AG09309 (cell line): ENCODE measurements at regions not wholly inside any gene's neighbourhood (a gene's known extent, or its start where the extent isn't known, plus 50 kb on each side); places are given as distances from the start of the nearest gene placed in this dataset.

Experiments used
- DNase-seq: peaks from one replicate; pipeline ENCODE4 v3.0.0-alpha.2; 2010; ENCODE audit warnings: low read depth
- H3K4me3 ChIP-seq: 2 replicates; pipeline ENCODE4 v1.5.1; 2011; ENCODE audit warnings: mild to moderate bottlenecking, low read depth, low read length, moderate library complexity; ENCODE audit not compliant: control insufficient read depth
- TF ChIP-seq, protein P1 (sequence below): IDR thresholded peaks from 2 replicates; pipeline ENCODE4 v1.5.1; 2011; ENCODE audit warnings: mild to moderate bottlenecking, low read depth, low read length, inconsistent platforms; ENCODE audit not compliant: insufficient read depth, control insufficient read depth; ENCODE audit errors: missing control alignments

DNA sequence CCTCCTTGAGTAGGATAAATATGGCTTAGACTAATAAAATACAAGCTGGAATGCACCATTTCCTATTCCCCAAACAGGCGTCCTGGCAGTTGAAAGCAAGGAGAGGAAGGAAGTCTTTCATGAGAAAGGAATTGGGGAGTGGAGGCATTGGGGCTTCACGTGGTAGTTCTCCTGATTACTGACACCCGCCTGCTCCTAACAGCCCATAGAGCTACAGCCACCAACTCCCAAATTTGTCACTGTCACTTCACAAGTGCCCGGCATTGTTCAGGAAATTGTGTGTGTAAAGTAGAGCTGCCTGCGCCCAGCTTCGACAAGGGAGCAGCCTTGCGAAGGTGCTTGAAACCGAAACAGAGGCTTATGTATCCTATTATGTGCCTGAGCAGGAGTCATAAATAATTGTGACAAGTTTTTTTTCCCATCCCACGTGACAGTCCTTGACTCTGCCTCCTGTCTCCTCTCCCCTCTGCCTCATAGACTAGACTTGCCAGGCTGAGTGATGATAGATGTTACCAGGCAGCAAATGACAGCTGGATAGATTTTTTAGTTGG is 301.7 kb upstream of the ZFP64 start:
- no peak overlapping the region; the same call in 1 of the 2 replicates for H3K4me3 ChIP-seq
- no peak for DNase-seq
- TF ChIP-seq, protein P1, sequence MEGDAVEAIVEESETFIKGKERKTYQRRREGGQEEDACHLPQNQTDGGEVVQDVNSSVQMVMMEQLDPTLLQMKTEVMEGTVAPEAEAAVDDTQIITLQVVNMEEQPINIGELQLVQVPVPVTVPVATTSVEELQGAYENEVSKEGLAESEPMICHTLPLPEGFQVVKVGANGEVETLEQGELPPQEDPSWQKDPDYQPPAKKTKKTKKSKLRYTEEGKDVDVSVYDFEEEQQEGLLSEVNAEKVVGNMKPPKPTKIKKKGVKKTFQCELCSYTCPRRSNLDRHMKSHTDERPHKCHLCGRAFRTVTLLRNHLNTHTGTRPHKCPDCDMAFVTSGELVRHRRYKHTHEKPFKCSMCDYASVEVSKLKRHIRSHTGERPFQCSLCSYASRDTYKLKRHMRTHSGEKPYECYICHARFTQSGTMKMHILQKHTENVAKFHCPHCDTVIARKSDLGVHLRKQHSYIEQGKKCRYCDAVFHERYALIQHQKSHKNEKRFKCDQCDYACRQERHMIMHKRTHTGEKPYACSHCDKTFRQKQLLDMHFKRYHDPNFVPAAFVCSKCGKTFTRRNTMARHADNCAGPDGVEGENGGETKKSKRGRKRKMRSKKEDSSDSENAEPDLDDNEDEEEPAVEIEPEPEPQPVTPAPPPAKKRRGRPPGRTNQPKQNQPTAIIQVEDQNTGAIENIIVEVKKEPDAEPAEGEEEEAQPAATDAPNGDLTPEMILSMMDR: no peak

DNA sequence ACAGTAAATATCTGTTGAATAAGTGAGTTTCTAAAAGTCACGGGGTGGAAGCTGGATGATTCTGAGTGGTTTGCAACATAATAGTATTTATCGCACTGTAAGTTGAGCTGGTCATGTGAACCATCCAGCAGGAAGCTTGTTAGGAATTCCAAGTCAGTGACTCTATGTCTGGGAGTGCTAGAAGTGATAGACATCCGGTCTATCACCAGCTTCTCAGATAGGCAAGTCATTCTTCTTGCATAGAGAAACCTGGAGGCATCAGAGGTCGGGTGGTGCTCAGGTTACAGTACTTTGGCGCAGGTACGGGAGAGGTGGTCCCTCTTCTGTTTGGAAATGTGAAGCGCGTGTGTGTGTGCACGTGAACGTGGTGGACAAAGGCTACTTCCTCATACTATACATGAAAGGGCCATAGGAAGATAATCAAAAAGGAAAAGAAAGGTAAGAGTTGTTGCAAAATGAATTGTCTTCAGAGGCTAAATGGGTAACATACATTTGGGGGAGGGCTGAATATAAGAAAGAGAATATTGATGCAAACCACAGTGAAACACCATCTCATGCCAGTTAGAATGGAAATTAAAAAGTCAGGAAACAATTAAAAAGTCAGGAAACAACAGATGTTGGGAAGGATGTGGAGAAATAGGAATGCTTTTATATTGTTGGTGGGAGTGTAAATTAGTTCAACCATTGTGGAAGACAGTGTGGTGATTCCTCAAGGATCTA is 299.3 kb upstream of the ZFP64 start:
- TF ChIP-seq, protein P1: no peak
- H3K4me3 ChIP-seq: no peak overlapping the region
- peak; percentile 83 for DNase-seq

DNA sequence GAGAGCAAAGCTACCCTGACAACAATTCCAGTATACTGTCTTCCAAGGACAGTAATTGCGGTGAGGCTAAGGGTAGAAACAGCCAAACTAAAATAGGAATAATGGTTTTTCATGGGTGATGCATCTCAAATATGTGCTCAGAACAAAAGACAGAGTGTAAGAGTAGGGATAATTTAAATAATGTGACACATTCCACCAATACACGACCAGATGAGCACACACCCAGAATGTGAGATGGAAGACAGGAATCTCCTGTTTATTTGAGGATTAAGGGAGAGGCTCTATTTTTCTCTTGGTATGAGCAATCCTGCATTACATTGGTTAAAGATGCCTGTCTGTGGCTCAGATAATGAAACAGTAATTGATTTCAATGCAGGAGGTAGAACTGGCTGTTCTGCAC is 292.9 kb upstream of the ZFP64 start:
- no peak overlapping the region for H3K4me3 ChIP-seq
- peak; percentile 24 for DNase-seq
- TF ChIP-seq, protein P1: no peak

DNA sequence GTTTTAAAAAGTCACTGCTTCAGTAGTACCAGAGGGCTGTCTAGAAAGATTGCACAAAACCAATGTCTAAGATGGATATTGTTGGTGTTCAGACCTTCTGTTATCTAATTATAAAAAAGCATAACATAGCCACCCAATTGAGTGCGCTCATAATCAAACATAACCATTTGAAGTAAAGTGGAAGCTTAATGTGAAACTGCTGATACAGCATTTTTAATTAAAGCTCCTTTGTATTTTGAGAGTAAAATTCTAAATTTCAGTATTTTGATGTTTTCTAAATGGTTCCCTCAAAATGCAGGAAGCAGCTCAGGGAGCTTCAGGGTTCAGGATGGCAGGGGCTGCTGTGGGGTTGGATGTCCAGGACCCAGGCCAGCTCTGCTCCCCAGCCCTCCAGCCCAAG is 291.8 kb upstream of the ZFP64 start:
- no peak overlapping the region for H3K4me3 ChIP-seq
- TF ChIP-seq, protein P1: no peak
- no peak for DNase-seq

DNA sequence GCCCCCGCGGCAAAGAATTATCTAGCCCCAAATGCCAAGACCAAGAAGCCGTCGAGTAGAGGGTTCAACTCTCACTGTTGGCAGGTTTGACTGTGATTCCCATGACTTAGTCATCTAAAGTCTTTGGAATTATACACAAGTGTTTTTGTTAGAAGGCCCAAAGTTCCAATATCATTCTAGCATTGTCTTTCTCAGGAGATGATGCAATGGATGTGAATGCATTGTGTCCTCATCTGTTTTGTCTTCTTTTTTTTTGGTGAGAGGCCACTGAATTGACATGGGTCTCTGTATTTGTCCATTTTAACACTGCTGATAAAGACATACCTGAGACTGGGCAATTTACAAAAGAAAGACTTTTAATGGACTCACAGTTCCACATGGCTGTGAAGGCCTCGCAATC is 290.5 kb upstream of the ZFP64 start:
- no peak overlapping the region for H3K4me3 ChIP-seq
- no peak for DNase-seq
- TF ChIP-seq, protein P1: no peak

DNA sequence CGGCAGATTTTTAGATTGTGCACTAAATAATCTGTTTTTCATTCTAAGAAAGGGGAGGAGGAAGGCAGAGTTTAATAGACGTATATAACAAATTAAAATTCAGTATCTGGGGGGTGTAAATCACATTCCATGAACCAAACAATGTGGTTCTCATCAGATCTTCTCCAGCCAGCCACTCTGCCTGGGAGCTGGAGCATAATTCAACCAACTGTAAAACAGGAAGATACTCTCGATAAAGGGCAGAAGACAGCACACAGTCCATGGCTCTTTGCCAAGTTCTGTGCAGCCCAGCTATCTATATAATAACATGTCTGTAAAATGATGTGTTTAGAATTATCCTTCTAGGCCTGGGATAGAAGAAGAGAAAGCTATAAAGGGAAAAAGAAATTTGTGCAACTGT is 289.9 kb upstream of the ZFP64 start:
- no peak for DNase-seq
- H3K4me3 ChIP-seq: no peak overlapping the region
- TF ChIP-seq, protein P1: no peak
